NB4 (cell line): ENCODE measurements at regions not wholly inside any gene's neighbourhood (a gene's known extent, or its start where the extent isn't known, plus 50 kb on each side); places are given as distances from the start of the nearest gene placed in this dataset.
A peak's percentile ranks its signal among the peaks of the same experiment; 100 is the strongest.

Source experiments
- DNase-seq: peaks from one replicate; pipeline ENCODE4 v3.0.0; 2010; ENCODE audit warnings: low read depth
- H3K4me3 ChIP-seq: one replicate; pipeline ENCODE4 v1.5.1; 2011; ENCODE audit warnings: mild to moderate bottlenecking, low read depth, low read length, moderate library complexity
- CTCF ChIP-seq: IDR thresholded peaks from one replicate; pipeline ENCODE4 v1.5.1; 2012; ENCODE audit warnings: low read depth, low read length
- MAX ChIP-seq: IDR thresholded peaks from 2 replicates; pipeline ENCODE4 v1.6.1; 2011; ENCODE audit warnings: low read depth, low read length
- MYC ChIP-seq: IDR thresholded peaks from 2 replicates; pipeline ENCODE4 v1.6.1; 2011; ENCODE audit warnings: low read depth, low read length
- POLR2A ChIP-seq: IDR thresholded peaks from 2 replicates; pipeline ENCODE4 v1.6.1; 2011; ENCODE audit warnings: mild to moderate bottlenecking; ENCODE audit not compliant: insufficient read length; ENCODE audit errors: extremely low read depth

- H3K4me3 ChIP-seq, result no peak overlapping the region
- DNase-seq, result no peak
- no peak for TF ChIP-seq POLR2A
- TF ChIP-seq CTCF, result no peak
- no peak for TF ChIP-seq MYC
- no peak for TF ChIP-seq MAX
Measured at GRCh38 chr9:2477755-2478154, 143.8 kb upstream of the VLDLR start.

GRCh38 chr9:2478421-2478820 is 143.2 kb upstream of the VLDLR start:
- DNase-seq, result no peak
- H3K4me3 ChIP-seq, result no peak overlapping the region
- TF ChIP-seq CTCF, result no peak
- TF ChIP-seq MAX, result no peak
- TF ChIP-seq MYC, result no peak
- no peak for TF ChIP-seq POLR2A

GRCh38 chr9:2479056-2479565 is 142.5 kb upstream of the VLDLR start:
- H3K4me3 ChIP-seq, result no peak overlapping the region
- no peak for DNase-seq
- TF ChIP-seq POLR2A (no peak), CTCF (no peak), MAX (no peak), MYC (no peak)

GRCh38 chr9:2480255-2480837 is 141.2 kb upstream of the VLDLR start:
- DNase-seq, result no peak
- TF ChIP-seq POLR2A, result no peak
- TF ChIP-seq MYC, result no peak
- TF ChIP-seq MAX, result no peak
- no peak for TF ChIP-seq CTCF
- no peak overlapping the region for H3K4me3 ChIP-seq

- TF ChIP-seq CTCF, result no peak
- TF ChIP-seq MYC, result no peak
- TF ChIP-seq POLR2A, result no peak
- H3K4me3 ChIP-seq, result no peak overlapping the region
- DNase-seq, result no peak
Measured at GRCh38 chr9:2481216-2481615, 140.4 kb upstream of the VLDLR start.

GRCh38 chr9:2486988-2487387 is 134.6 kb upstream of the VLDLR start:
- no peak overlapping the region for H3K4me3 ChIP-seq
- TF ChIP-seq MAX, result no peak
- no peak for TF ChIP-seq MYC
- no peak for TF ChIP-seq POLR2A
- TF ChIP-seq CTCF, result no peak
- DNase-seq, result peak; percentile 18
